Stimulated activated naive CD8-positive, alpha-beta T cell treated with anti-CD3 and anti-CD28 coated beads, Interleukin-15, Interleukin-2, amounts not matched to agents 100 ng/mL and 50 ng/mL, for 24 hours (primary cell): ENCODE measurements at regions not wholly inside any gene's neighbourhood (a gene's known extent, or its start where the extent isn't known, plus 50 kb on each side); places are given as distances from the start of the nearest gene placed in this dataset.
"Not testable (repeated sequence)": the region's sequence is repeated elsewhere in the genome, so short reads cannot be mapped to it uniquely, and the experiment has no call there.

ENCODE experiments used
- H3K27ac Mint-ChIP-seq: one replicate; pipeline ENCODE4 v1.8.0; 2021; ENCODE audit warnings: mild to moderate bottlenecking, mixed read lengths
- H3K27me3 Mint-ChIP-seq: one replicate; pipeline ENCODE4 v1.8.0; 2021; ENCODE audit warnings: mixed read lengths
- H3K36me3 Mint-ChIP-seq: one replicate; pipeline ENCODE4 v1.8.0; 2021; ENCODE audit warnings: low read depth, mixed read lengths
- H3K4me1 Mint-ChIP-seq: one replicate; pipeline ENCODE4 v1.8.0; 2021; ENCODE audit warnings: low read depth, mixed read lengths
- H3K4me3 Mint-ChIP-seq: one replicate; pipeline ENCODE4 v1.8.0; 2021; ENCODE audit warnings: mild to moderate bottlenecking, mixed read lengths
- H3K9me3 Mint-ChIP-seq: one replicate; pipeline ENCODE4 v1.8.0; 2021; ENCODE audit warnings: mixed read lengths

DNA sequence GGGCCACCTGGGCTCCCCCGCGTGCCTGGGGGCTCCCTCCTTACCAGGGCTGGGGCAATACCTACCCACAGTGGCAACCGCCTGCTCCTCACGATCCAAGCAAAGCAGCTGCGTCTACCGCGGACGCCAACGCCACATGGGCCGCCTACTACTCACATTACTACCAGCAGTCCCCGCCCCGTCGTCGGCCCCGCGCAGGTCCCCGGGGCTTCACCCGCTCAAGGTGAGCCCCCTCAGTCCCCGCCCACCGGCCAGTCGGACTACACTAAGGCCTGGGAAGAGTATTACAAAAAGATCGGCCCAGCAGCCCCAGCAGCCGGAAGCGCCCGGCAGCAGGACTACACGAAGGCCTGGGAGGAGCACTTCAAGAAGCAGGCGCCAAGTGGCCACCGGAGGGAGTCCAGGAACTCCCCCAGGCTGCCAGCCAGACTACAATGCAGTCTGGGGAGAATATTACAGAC lies 106.0 kb upstream of the MTAP start:
- Mint-ChIP-seq H3K9me3 (no peaks in the 10 kb centered on the region), H3K27ac (no peak overlapping the region), H3K36me3 (no peaks in the 10 kb centered on the region)

DNA sequence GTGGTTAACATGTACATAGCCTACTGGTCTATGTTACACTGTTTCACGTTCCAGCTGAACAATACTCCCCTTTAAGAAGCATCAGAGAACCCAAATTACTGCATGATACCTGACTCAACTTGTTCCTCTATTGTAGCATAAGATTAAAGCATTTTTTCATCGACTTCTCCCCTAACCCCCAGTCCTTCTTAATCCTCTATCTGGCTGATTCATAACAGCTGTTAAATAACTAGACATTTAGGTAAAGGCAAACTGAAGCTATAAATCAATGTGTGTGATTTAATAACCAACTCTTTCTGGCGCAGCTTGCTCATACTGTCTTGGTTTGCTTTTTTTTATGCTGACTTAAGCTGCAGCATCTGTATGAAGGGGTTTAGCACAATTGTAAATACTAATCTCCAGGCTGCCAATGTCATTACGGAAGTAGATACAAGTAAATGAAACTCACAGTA lies 94.2 kb upstream of the MTAP start:
- Mint-ChIP-seq H3K4me3 (no peak overlapping the region), H3K27me3 (peaks cover 10% of the 10 kb centered on the region), H3K36me3 (no peaks in the 10 kb centered on the region), H3K9me3 (no peaks in the 10 kb centered on the region), H3K4me1 (peaks cover 13% of the 10 kb centered on the region), H3K27ac (no peak overlapping the region)

More for the DNA sequence above, 106.0 kb upstream of the MTAP start:
- Mint-ChIP-seq H3K4me3 (no peak overlapping the region), H3K4me1 (no peaks in the 10 kb centered on the region), H3K27me3 (peaks cover 4% of the 10 kb centered on the region)

DNA sequence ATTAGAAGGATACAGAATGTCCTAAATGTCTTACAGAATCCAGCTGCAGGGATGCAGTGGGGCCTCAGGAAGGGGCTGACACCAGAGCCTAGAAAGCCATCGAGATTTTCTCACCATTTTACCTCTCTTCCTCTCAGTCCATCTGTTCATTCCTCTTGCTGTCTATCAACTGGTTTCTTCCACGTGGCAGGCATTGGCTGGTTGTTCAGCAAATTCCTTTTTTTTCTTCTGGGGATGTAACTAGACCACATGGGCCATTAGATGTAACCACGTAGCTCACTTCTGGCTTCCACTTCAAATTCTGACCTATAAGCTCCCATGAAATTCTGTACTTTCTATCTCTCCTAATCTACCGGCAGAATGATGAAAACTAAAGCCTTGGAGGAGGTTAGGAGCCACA lies 93.6 kb upstream of the MTAP start:
- Mint-ChIP-seq H3K36me3 (no peaks in the 10 kb centered on the region), H3K4me3 (no peak overlapping the region), H3K4me1 (peaks cover 13% of the 10 kb centered on the region), H3K27me3 (peaks cover 10% of the 10 kb centered on the region), H3K9me3 (no peaks in the 10 kb centered on the region), H3K27ac (no peak overlapping the region)

DNA sequence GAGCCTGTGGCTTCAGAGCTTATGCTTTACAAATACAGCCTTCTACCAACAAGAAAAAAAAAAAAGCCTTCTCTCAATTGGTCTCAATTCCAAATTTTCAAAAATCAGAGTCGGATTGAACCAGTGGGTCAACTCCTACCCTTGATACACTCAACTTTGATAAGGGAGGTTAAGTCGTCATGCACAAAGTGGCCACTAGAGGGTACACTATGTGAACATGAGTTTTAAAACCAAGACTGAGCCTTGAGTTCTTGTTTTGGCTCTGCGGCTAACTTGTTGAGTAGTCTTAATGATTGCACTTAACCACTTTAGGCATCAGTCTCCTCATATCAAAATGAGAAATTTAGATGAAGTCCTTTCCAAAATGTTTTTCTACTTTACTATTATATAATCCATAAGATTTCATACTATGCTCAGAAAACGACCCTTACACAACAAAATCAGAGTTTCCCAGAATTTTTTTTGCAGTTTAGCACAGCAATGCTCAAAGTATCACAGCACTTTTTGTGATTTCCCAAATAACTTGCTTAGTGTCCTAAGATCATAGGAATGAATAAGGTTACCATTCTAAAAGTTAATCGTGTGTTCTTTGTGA lies 92.9 kb upstream of the MTAP start:
- no peak overlapping the region for H3K27ac Mint-ChIP-seq
- no peaks in the 10 kb centered on the region for H3K9me3 Mint-ChIP-seq
- H3K36me3 Mint-ChIP-seq: no peaks in the 10 kb centered on the region

DNA sequence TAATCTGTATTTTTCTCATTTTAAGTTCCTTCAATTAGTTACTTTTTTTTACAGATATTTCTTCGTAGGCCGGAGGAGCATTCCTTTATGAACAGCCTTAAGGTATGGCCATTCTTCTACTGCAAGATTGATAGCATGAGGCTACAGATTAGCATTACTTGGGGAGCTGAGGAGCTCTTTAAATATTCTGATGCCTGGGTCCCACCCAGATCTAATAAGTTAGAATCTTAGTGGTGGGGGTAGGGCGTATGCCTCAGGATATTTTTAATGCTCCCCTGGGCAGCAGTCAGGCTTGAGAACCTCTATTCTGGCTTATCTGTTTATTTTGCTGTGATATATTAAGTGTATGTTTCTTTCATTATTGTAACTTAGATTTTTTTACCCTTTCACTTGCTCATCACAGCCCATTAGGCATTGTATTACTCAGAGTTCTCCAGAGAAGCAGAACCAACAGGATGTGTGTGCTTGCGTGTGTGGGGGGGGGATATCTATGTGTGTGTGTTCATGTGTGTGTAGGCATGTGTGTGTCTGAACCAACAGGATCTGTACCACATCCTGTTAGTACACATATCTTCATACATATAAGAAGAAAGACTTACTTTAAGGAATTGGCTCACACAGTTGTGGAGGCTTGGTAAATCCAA lies 91.8 kb upstream of the MTAP start:
- H3K4me3 Mint-ChIP-seq: no peak overlapping the region
- no peaks in the 10 kb centered on the region for H3K9me3 Mint-ChIP-seq
- H3K27me3 Mint-ChIP-seq: peaks cover 10% of the 10 kb centered on the region
- H3K36me3 Mint-ChIP-seq: no peaks in the 10 kb centered on the region
- H3K27ac Mint-ChIP-seq: peak overlapping the region; percentile 26
- H3K4me1 Mint-ChIP-seq: peaks cover 13% of the 10 kb centered on the region

More for the DNA sequence above, 92.9 kb upstream of the MTAP start:
- Mint-ChIP-seq H3K4me1 (peaks cover 13% of the 10 kb centered on the region), H3K27me3 (peaks cover 10% of the 10 kb centered on the region), H3K4me3 (no peak overlapping the region)

DNA sequence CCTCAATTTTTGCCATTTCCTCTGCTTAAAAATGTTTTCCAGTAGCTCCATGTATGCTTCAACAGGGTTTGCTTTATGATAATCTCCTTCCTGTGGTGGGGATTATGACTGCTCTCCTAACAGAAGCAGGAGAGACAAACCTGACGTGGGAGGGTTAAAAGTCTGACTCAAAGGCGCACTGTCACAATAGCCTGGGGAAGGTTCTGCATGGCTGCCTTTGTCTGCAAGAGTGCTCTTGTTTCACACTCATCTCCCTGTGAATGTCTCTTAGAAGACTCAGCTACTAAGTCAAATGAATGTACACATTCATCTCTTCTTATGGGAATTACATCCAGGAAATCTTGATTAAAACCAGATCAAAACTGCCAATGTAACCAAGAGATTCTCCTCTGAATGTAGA lies 90.9 kb upstream of the MTAP start:
- H3K4me1 Mint-ChIP-seq: peaks cover 13% of the 10 kb centered on the region
- H3K4me3 Mint-ChIP-seq: no peak overlapping the region
- no peaks in the 10 kb centered on the region for H3K9me3 Mint-ChIP-seq
- no peaks in the 10 kb centered on the region for H3K36me3 Mint-ChIP-seq
- H3K27ac Mint-ChIP-seq: no peak overlapping the region
- peaks cover 10% of the 10 kb centered on the region for H3K27me3 Mint-ChIP-seq

DNA sequence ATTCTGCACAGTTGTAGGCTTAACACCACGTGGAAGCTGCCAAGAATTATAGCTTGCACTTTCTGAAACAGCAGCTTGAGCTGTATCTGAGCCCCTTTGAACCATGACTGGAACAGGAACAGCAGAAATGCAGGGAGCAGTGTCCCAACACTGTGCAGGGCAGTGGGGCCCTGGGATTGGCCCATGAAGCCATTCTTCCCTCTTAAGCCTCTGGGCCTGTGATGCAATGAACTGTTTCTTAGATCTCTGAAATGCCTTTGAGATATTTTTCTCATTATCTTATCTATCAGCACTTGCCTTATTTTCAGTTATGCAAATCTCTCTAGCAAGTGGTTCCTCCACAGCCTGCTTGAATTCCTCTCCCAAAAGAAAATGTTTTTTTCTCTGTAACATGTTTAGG lies 87.0 kb upstream of the MTAP start:
- peaks cover 13% of the 10 kb centered on the region for H3K4me1 Mint-ChIP-seq
- no peak overlapping the region for H3K27ac Mint-ChIP-seq

DNA sequence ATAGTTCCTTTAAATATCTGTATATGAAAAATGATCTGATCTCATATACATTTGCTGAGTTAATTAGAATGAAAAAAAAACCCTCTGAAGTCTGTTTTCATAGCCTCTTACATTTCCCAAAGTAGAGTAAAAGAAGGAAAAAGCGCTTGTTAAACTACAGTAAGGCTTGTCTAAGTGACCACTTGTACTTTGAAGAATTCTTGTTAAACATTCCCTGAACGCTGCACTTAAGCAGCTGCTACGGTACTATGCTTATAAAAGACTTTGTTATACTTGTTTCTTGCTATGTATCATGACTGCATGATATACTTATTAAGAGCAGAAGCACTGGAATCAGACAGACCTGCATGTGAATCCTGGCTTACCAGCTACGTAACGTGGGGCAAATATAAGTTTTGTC lies 81.7 kb upstream of the MTAP start:
- Mint-ChIP-seq H3K4me3 (no peak overlapping the region), H3K27ac (no peak overlapping the region), H3K9me3 (no peaks in the 10 kb centered on the region), H3K36me3 (no peaks in the 10 kb centered on the region), H3K27me3 (peaks cover 38% of the 10 kb centered on the region), H3K4me1 (no peaks in the 10 kb centered on the region)

More for the DNA sequence above, 87.0 kb upstream of the MTAP start:
- no peak overlapping the region for H3K4me3 Mint-ChIP-seq
- H3K27me3 Mint-ChIP-seq: peaks cover 23% of the 10 kb centered on the region
- no peaks in the 10 kb centered on the region for H3K36me3 Mint-ChIP-seq
- H3K9me3 Mint-ChIP-seq: no peaks in the 10 kb centered on the region

DNA sequence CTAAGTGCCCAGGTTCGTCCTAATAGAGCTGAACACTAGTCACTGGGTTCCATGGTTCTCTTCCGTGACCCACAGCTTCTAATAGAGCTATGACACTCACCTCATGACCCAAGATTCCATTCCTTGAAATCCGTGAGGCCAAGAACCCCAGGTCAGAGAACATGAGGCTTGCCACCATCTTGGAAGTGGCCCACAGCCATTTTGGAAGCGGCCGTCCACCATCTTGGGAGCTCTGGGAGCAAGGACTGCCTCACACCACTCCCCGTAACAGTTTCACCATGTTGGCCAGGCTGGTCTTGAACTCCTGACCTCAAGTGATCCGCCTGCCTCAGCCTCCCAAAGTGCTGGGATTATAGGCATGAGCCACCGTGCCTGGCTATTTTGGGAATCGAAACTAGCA lies 75.0 kb upstream of the MTAP start:
- not testable (repeated sequence) for H3K4me1 Mint-ChIP-seq, H3K36me3 Mint-ChIP-seq, H3K9me3 Mint-ChIP-seq, H3K27ac Mint-ChIP-seq, H3K4me3 Mint-ChIP-seq
- peaks cover 24% of the 10 kb centered on the region for H3K27me3 Mint-ChIP-seq

DNA sequence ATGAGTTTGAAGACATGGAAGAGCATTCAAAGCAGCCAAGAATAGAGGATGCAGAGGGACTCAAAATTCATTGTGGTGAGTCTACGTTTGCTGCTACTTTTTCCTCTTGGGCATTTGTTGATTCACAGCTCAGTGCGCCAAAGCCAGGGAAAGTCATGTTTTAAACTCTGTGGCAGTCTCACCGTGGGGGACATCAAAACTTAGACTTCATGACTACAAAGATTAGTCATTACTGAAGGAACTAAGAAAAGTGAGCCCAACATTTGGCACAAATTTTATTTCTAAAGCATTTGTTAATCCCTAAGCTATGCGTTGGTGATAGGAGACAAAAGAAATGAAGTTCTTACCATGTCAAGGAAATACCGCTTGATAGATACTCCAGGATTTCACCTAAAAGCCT lies 73.7 kb upstream of the MTAP start:
- Mint-ChIP-seq H3K9me3 (no peaks in the 10 kb centered on the region), H3K4me1 (no peaks in the 10 kb centered on the region), H3K27ac (no peak overlapping the region), H3K27me3 (peaks cover 22% of the 10 kb centered on the region), H3K4me3 (no peak overlapping the region), H3K36me3 (no peaks in the 10 kb centered on the region)

DNA sequence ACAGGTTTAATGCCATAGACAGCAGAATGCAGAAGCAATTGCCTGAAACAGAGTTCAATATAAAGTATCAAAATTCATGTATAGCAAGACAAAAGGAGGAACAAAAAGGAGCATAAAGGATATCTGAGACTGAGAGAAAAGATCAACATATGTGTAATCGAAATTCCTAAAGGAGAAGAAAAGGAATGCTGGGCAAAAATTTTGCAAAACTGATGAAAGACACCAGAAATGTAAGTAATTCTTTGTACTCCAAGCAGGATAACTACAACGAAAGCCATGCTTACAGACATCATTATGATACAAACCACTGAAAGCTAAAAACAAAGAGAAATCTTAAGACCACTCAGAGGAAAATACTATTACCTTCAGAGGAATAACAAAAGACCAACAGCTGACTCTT lies 72.8 kb upstream of the MTAP start:
- no peaks in the 10 kb centered on the region for H3K9me3 Mint-ChIP-seq

DNA sequence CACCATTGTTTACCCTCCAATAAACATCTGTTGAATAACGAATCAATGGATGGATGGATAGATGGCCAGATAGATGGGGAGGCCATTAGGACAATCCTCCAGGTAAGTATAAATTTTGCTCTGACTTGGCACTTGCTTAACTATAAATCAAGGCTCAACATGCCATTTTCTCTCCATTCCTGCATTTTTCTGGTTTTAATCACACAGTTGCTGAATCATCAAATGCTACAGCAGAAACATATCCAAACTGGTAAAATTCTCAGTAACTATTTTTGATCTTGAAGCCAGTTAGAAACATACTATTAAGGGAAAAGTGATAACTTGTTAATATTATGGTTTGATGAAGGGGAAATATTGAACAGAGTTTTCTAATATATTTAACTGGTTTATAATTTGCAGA lies 71.5 kb upstream of the MTAP start:
- Mint-ChIP-seq H3K9me3 (no peaks in the 10 kb centered on the region), H3K4me1 (no peaks in the 10 kb centered on the region), H3K36me3 (no peaks in the 10 kb centered on the region), H3K27me3 (peaks cover 12% of the 10 kb centered on the region), H3K4me3 (no peak overlapping the region), H3K27ac (no peak overlapping the region)

More for the DNA sequence above, 72.8 kb upstream of the MTAP start:
- Mint-ChIP-seq H3K27ac (no peak overlapping the region), H3K27me3 (peaks cover 20% of the 10 kb centered on the region), H3K4me3 (no peak overlapping the region), H3K4me1 (no peaks in the 10 kb centered on the region), H3K36me3 (no peaks in the 10 kb centered on the region)

DNA sequence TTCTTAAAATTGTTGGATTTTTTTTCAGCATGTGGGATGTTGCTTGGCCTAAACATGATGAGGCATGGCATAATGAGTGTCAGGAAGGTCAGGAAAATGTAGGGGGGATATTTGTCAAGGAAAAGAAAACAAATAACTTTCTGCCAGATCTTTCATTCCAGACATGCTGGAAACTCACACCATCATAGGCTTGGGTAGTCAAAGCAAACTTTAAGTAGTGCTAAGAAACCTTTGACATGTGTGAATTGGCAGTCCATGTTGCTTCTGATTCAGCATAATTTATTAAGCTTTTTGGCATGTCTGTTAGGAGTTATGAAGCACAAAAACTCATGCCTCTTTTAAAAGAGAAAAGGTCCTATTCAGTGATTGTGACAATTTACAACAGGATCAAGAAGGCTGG lies 61.3 kb upstream of the MTAP start:
- H3K4me3 Mint-ChIP-seq: no peak overlapping the region
- no peak overlapping the region for H3K27ac Mint-ChIP-seq
- no peaks in the 10 kb centered on the region for H3K4me1 Mint-ChIP-seq
- no peaks in the 10 kb centered on the region for H3K9me3 Mint-ChIP-seq
- H3K36me3 Mint-ChIP-seq: no peaks in the 10 kb centered on the region
- H3K27me3 Mint-ChIP-seq: peaks cover 37% of the 10 kb centered on the region

DNA sequence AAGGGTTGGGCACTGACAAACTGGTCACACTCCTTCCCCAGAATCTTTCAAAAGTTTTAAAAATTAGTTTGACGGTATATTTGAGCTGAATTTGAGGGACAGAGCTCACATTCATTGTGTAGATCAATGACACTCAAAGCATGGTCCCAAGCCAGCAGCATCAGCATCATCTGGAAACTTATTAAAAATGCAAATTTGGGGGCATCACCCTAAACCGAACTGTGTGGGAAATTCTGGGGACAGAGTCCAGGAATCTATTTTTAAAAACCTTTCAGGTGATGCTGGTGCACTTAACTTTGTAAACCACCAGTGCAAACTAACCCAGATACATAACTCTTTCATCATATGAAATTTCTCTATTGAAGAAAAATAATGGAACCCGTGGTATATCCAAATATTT lies 58.1 kb upstream of the MTAP start:
- Mint-ChIP-seq H3K4me1 (no peaks in the 10 kb centered on the region), H3K4me3 (no peak overlapping the region), H3K27ac (no peak overlapping the region), H3K36me3 (no peaks in the 10 kb centered on the region), H3K27me3 (peaks cover 34% of the 10 kb centered on the region), H3K9me3 (no peaks in the 10 kb centered on the region)

DNA sequence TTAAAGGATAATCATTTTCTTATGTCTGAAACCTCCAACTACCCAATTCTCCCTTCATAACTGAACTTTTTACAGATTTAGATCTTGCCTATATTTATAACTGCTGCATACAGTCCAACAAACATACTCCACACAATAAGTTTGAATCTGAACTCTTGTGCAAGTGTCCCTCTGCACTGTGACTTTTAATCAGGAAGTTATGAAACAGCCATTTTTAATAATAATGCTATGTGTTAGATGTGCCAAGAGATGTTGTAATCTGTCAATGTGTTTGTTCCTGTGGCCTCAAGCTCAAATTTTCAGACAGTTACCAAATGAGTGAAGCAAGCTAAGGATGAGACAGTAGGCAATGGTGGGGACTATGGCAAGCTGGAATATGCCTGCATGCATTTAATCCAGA lies 57.6 kb upstream of the MTAP start:
- H3K27me3 Mint-ChIP-seq: peaks cover 30% of the 10 kb centered on the region
- H3K4me1 Mint-ChIP-seq: no peaks in the 10 kb centered on the region
- H3K4me3 Mint-ChIP-seq: no peak overlapping the region
- no peaks in the 10 kb centered on the region for H3K9me3 Mint-ChIP-seq
- no peak overlapping the region for H3K27ac Mint-ChIP-seq
- H3K36me3 Mint-ChIP-seq: no peaks in the 10 kb centered on the region

DNA sequence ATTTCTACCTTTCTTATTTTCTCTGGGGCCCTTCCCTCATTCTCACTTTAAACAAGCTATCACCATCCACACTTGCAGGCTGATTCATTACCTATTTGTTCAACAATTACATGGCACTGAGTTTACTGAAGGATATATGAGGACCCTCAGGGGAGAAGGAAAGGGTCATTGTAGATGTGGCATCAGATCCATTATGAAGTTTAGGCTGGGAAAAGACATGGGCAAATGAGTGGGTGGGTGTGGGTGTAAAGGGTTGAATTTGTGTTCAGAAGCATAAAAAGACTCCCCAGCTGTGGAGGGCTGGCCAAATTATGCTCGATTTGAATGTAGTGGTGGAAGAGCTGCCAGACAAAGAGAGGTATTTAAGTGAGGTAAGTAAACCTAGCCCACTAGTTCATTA lies 55.9 kb upstream of the MTAP start:
- H3K4me3 Mint-ChIP-seq: no peak overlapping the region
- H3K27me3 Mint-ChIP-seq: peaks cover 31% of the 10 kb centered on the region
- H3K9me3 Mint-ChIP-seq: no peaks in the 10 kb centered on the region
- H3K36me3 Mint-ChIP-seq: no peaks in the 10 kb centered on the region
- no peak overlapping the region for H3K27ac Mint-ChIP-seq
- H3K4me1 Mint-ChIP-seq: no peaks in the 10 kb centered on the region
